Progenitor cell of endocrine pancreas (in vitro differentiated cells): ENCODE measurements at regions not wholly inside any gene's neighbourhood (a gene's known extent, or its start where the extent isn't known, plus 50 kb on each side); places are given as distances from the start of the nearest gene placed in this dataset.

Source experiments
- DNase-seq: peaks from one replicate; pipeline ENCODE4 v3.0.0; 2021; ENCODE audit warnings: low spot score; ENCODE audit not compliant: unreplicated experiment
- H3K27ac Mint-ChIP-seq: 2 replicates; pipeline ENCODE4 v1.8.0; 2021; ENCODE audit warnings: mild to moderate bottlenecking, moderate library complexity, mixed read lengths
- H3K27me3 Mint-ChIP-seq: 2 replicates; pipeline ENCODE4 v1.8.0; 2021; ENCODE audit warnings: mixed read lengths
- H3K36me3 Mint-ChIP-seq: 2 replicates; pipeline ENCODE4 v1.8.0; 2022; ENCODE audit warnings: mixed read lengths; ENCODE audit not compliant: insufficient read depth
- H3K4me1 Mint-ChIP-seq: 2 replicates; pipeline ENCODE4 v1.8.0; 2021; ENCODE audit warnings: low read depth, mixed read lengths
- H3K4me3 Mint-ChIP-seq: 2 replicates; pipeline ENCODE4 v1.8.0; 2021; ENCODE audit warnings: low read depth, mild to moderate bottlenecking, moderate library complexity, mixed read lengths
- H3K9me3 Mint-ChIP-seq: 2 replicates; pipeline ENCODE4 v1.8.0; 2021; ENCODE audit warnings: low read depth, mixed read lengths
- CTCF ChIP-seq: fragments of 200-600 bp; sonication (generic); IDR thresholded peaks from one replicate; pipeline ENCODE4 v1.5.0; 2021; ENCODE audit warnings: antibody characterized with exemption, mild to moderate bottlenecking; ENCODE audit not compliant: unreplicated experiment

GRCh38 chr20:19952392-19952791 lies 64.8 kb upstream of the NAA20 start:
- Mint-ChIP-seq H3K4me3 (no peak overlapping the region), H3K27me3 (no peaks in the 10 kb centered on the region), H3K36me3 (peaks cover 9% of the 10 kb centered on the region), H3K9me3 (no peaks in the 10 kb centered on the region), H3K27ac (no peak overlapping the region), H3K4me1 (peaks cover 7% of the 10 kb centered on the region)
- DNase-seq, result no peak
- TF ChIP-seq CTCF, result no peak

- no peaks in the 10 kb centered on the region for H3K27me3 Mint-ChIP-seq
- no peak overlapping the region for H3K27ac Mint-ChIP-seq
- TF ChIP-seq CTCF, result no peak
These were observed 63.6 kb upstream of the NAA20 start for GRCh38 chr20:19953606-19954005.

GRCh38 chr20:19956976-19957375 lies 60.2 kb upstream of the NAA20 start:
- H3K9me3 Mint-ChIP-seq, result no peaks in the 10 kb centered on the region
- no peaks in the 10 kb centered on the region for H3K27me3 Mint-ChIP-seq
- no peak overlapping the region for H3K4me3 Mint-ChIP-seq
- H3K27ac Mint-ChIP-seq, result no peak overlapping the region
- no peak for DNase-seq
- no peaks in the 10 kb centered on the region for H3K4me1 Mint-ChIP-seq
- TF ChIP-seq CTCF, result no peak
- peaks cover 12% of the 10 kb centered on the region for H3K36me3 Mint-ChIP-seq

More at GRCh38 chr20:19953606-19954005, 63.6 kb upstream of the NAA20 start:
- H3K4me1 Mint-ChIP-seq, result peaks cover 3% of the 10 kb centered on the region
- H3K9me3 Mint-ChIP-seq, result no peaks in the 10 kb centered on the region
- H3K4me3 Mint-ChIP-seq, result no peak overlapping the region
- no peak for DNase-seq
- peaks cover 9% of the 10 kb centered on the region for H3K36me3 Mint-ChIP-seq

- no peaks in the 10 kb centered on the region for H3K9me3 Mint-ChIP-seq
- TF ChIP-seq CTCF, result no peak
- H3K27ac Mint-ChIP-seq, result no peak overlapping the region
- H3K4me3 Mint-ChIP-seq, result no peak overlapping the region
- H3K27me3 Mint-ChIP-seq, result no peaks in the 10 kb centered on the region
- no peak for DNase-seq
- H3K36me3 Mint-ChIP-seq, result peaks cover 17% of the 10 kb centered on the region
- H3K4me1 Mint-ChIP-seq, result no peaks in the 10 kb centered on the region
These were observed 58.9 kb upstream of the NAA20 start for GRCh38 chr20:19958219-19958618.

GRCh38 chr20:19958928-19959327 lies 58.2 kb upstream of the NAA20 start:
- peaks cover 17% of the 10 kb centered on the region for H3K36me3 Mint-ChIP-seq
- H3K4me3 Mint-ChIP-seq, result no peak overlapping the region
- H3K27me3 Mint-ChIP-seq, result no peaks in the 10 kb centered on the region
- H3K9me3 Mint-ChIP-seq, result no peaks in the 10 kb centered on the region
- no peak for TF ChIP-seq CTCF
- H3K4me1 Mint-ChIP-seq, result no peaks in the 10 kb centered on the region
- no peak for DNase-seq
- no peak overlapping the region for H3K27ac Mint-ChIP-seq
